ENCODE measurements at regions not wholly inside any gene's neighbourhood (a gene's known extent, or its start where the extent isn't known, plus 50 kb on each side); places are given as distances from the start of the nearest gene placed in this dataset.

- Mint-ChIP-seq H3K9me3 (ENCODE audit: insufficient read depth) (no peaks in the 10 kb centered on the region), H3K36me3 (ENCODE audit: low read depth) (no peaks in the 10 kb centered on the region), H3K4me3 (no peak overlapping the region), H3K27me3 (ENCODE audit: low read depth) (no peaks in the 10 kb centered on the region), H3K4me1 (ENCODE audit: low read depth) (no peaks in the 10 kb centered on the region), H3K27ac (no peak overlapping the region)
- POLR2A ChIA-PET, result no interaction called here
- ATAC-seq (no peak), DNase-seq (no peak)
- CTCF ChIA-PET, result no interaction called here
Measured at GRCh38 chr20:58162986-58163385, 65.5 kb downstream of the ANKRD60 start.

- H3K27ac Mint-ChIP-seq, result no peak overlapping the region
- no peaks in the 10 kb centered on the region for H3K36me3 Mint-ChIP-seq (ENCODE audit: low read depth)
- no peaks in the 10 kb centered on the region for H3K27me3 Mint-ChIP-seq (ENCODE audit: low read depth)
- CTCF ChIA-PET, result no interaction called here
- POLR2A ChIA-PET, result no interaction called here
- H3K4me1 Mint-ChIP-seq (ENCODE audit: low read depth), result no peaks in the 10 kb centered on the region
- DNase-seq (no peak), ATAC-seq (no peak)
- no peaks in the 10 kb centered on the region for H3K9me3 Mint-ChIP-seq (ENCODE audit: insufficient read depth)
- no peak overlapping the region for H3K4me3 Mint-ChIP-seq
Measured at GRCh38 chr20:58161192-58161591, 67.3 kb downstream of the ANKRD60 start.

GRCh38 chr20:58160451-58161061, 67.9 kb downstream of the ANKRD60 start:
- Mint-ChIP-seq H3K27me3 (ENCODE audit: low read depth) (no peaks in the 10 kb centered on the region), H3K4me3 (no peak overlapping the region), H3K36me3 (ENCODE audit: low read depth) (no peaks in the 10 kb centered on the region), H3K4me1 (ENCODE audit: low read depth) (no peaks in the 10 kb centered on the region), H3K27ac (no peak overlapping the region), H3K9me3 (ENCODE audit: insufficient read depth) (no peaks in the 10 kb centered on the region)
- ChIA-PET CTCF (no interaction called here), POLR2A (interaction anchor here (0.6 kb wide), 1 partner anchor 78 kb away, joined by 3 read pairs; no protein-coding TSS in a partner anchor)
- DNase-seq (no peak), ATAC-seq (no peak)

GRCh38 chr20:58155148-58155925, 73.1 kb downstream of the ANKRD60 start:
- CTCF ChIA-PET, result no interaction called here

GRCh38 chr20:58154113-58154512, 74.3 kb downstream of the ANKRD60 start:
- no peak for ATAC-seq
- Mint-ChIP-seq H3K36me3 (ENCODE audit: low read depth) (no peaks in the 10 kb centered on the region), H3K27ac (no peak overlapping the region), H3K27me3 (ENCODE audit: low read depth) (peaks cover 24% of the 10 kb centered on the region), H3K9me3 (ENCODE audit: insufficient read depth) (no peaks in the 10 kb centered on the region), H3K4me1 (ENCODE audit: low read depth) (no peaks in the 10 kb centered on the region), H3K4me3 (no peak overlapping the region)
- ChIA-PET CTCF (no interaction called here), POLR2A (no interaction called here)
- no peak for DNase-seq

More at GRCh38 chr20:58155148-58155925, 73.1 kb downstream of the ANKRD60 start:
- Mint-ChIP-seq H3K9me3 (ENCODE audit: insufficient read depth) (no peaks in the 10 kb centered on the region), H3K4me3 (no peak overlapping the region), H3K4me1 (ENCODE audit: low read depth) (no peaks in the 10 kb centered on the region), H3K27ac (no peak overlapping the region), H3K36me3 (ENCODE audit: low read depth) (no peaks in the 10 kb centered on the region), H3K27me3 (ENCODE audit: low read depth) (peaks cover 21% of the 10 kb centered on the region)
- DNase-seq (no peak), ATAC-seq (no peak)
- POLR2A ChIA-PET, result no interaction called here

- H3K27me3 Mint-ChIP-seq (ENCODE audit: low read depth), result peaks cover 24% of the 10 kb centered on the region
Measured at GRCh38 chr20:58153121-58153520, 75.3 kb downstream of the ANKRD60 start.

GRCh38 chr20:58150772-58151171, 77.7 kb downstream of the ANKRD60 start:
- H3K9me3 Mint-ChIP-seq (ENCODE audit: insufficient read depth), result no peaks in the 10 kb centered on the region
- H3K4me3 Mint-ChIP-seq, result no peak overlapping the region
- no peak for ATAC-seq
- DNase-seq, result no peak
- ChIA-PET CTCF (no interaction called here), POLR2A (no interaction called here)
- H3K27ac Mint-ChIP-seq, result no peak overlapping the region
- no peaks in the 10 kb centered on the region for H3K36me3 Mint-ChIP-seq (ENCODE audit: low read depth)
- no peaks in the 10 kb centered on the region for H3K4me1 Mint-ChIP-seq (ENCODE audit: low read depth)
- peaks cover 27% of the 10 kb centered on the region for H3K27me3 Mint-ChIP-seq (ENCODE audit: low read depth)

More at GRCh38 chr20:58153121-58153520, 75.3 kb downstream of the ANKRD60 start:
- H3K4me3 Mint-ChIP-seq, result no peak overlapping the region
- H3K4me1 Mint-ChIP-seq (ENCODE audit: low read depth), result no peaks in the 10 kb centered on the region
- no peaks in the 10 kb centered on the region for H3K9me3 Mint-ChIP-seq (ENCODE audit: insufficient read depth)
- CTCF ChIA-PET, result no interaction called here
- DNase-seq (no peak), ATAC-seq (no peak)
- POLR2A ChIA-PET, result no interaction called here
- H3K36me3 Mint-ChIP-seq (ENCODE audit: low read depth), result no peaks in the 10 kb centered on the region
- no peak overlapping the region for H3K27ac Mint-ChIP-seq

- ATAC-seq, result no peak
- Mint-ChIP-seq H3K27me3 (ENCODE audit: low read depth) (peaks cover 29% of the 10 kb centered on the region), H3K9me3 (ENCODE audit: insufficient read depth) (no peaks in the 10 kb centered on the region), H3K4me1 (ENCODE audit: low read depth) (no peaks in the 10 kb centered on the region), H3K27ac (no peak overlapping the region), H3K36me3 (ENCODE audit: low read depth) (no peaks in the 10 kb centered on the region), H3K4me3 (no peak overlapping the region)
- DNase-seq, result no peak
- ChIA-PET POLR2A (no interaction called here), CTCF (no interaction called here)
Measured at GRCh38 chr20:58149437-58150091, 78.9 kb downstream of the ANKRD60 start.

- POLR2A ChIA-PET, result no interaction called here
- Mint-ChIP-seq H3K27ac (no peak overlapping the region), H3K27me3 (ENCODE audit: low read depth) (peaks cover 28% of the 10 kb centered on the region), H3K9me3 (ENCODE audit: insufficient read depth) (no peaks in the 10 kb centered on the region), H3K36me3 (ENCODE audit: low read depth) (no peaks in the 10 kb centered on the region), H3K4me3 (no peak overlapping the region), H3K4me1 (ENCODE audit: low read depth) (no peaks in the 10 kb centered on the region)
- no peak for DNase-seq
- no peak for ATAC-seq
- CTCF ChIA-PET, result no interaction called here
Measured at GRCh38 chr20:58148891-58149290, 79.6 kb downstream of the ANKRD60 start.

GRCh38 chr20:58147628-58148370, 80.7 kb downstream of the ANKRD60 start:
- no peak for ATAC-seq
- Mint-ChIP-seq H3K4me1 (ENCODE audit: low read depth) (no peaks in the 10 kb centered on the region), H3K9me3 (ENCODE audit: insufficient read depth) (no peaks in the 10 kb centered on the region), H3K4me3 (no peak overlapping the region), H3K27ac (no peak overlapping the region), H3K36me3 (ENCODE audit: low read depth) (no peaks in the 10 kb centered on the region), H3K27me3 (ENCODE audit: low read depth) (peaks cover 21% of the 10 kb centered on the region)
- ChIA-PET POLR2A (interaction anchor here (0.6 kb wide), 1 partner anchor 9 kb away, joined by 5 read pairs; no protein-coding TSS in a partner anchor), CTCF (no interaction called here)
- no peak for DNase-seq

GRCh38 chr20:58146746-58147140, 81.7 kb downstream of the ANKRD60 start:
- ChIA-PET POLR2A (no interaction called here), CTCF (no interaction called here)
- ATAC-seq (no peak), DNase-seq (no peak)
- Mint-ChIP-seq H3K4me3 (no peak overlapping the region), H3K27ac (no peak overlapping the region), H3K27me3 (ENCODE audit: low read depth) (peaks cover 16% of the 10 kb centered on the region), H3K36me3 (ENCODE audit: low read depth) (no peaks in the 10 kb centered on the region), H3K9me3 (ENCODE audit: insufficient read depth) (no peaks in the 10 kb centered on the region), H3K4me1 (ENCODE audit: low read depth) (no peaks in the 10 kb centered on the region)
